GM18520 (cell line): ENCODE measurements at regions not wholly inside any gene's neighbourhood (a gene's known extent, or its start where the extent isn't known, plus 50 kb on each side); places are given as distances from the start of the nearest gene placed in this dataset.
"Not testable (repeated sequence)": the region's sequence is repeated elsewhere in the genome, so short reads cannot be mapped to it uniquely, and the experiment has no call there.

ENCODE experiments used
- ATAC-seq: cut with Tn5 transposase; IDR thresholded peaks from one replicate; pipeline ENCODE4 v1.9.1; 2021; ENCODE audit not compliant: unreplicated experiment

DNA sequence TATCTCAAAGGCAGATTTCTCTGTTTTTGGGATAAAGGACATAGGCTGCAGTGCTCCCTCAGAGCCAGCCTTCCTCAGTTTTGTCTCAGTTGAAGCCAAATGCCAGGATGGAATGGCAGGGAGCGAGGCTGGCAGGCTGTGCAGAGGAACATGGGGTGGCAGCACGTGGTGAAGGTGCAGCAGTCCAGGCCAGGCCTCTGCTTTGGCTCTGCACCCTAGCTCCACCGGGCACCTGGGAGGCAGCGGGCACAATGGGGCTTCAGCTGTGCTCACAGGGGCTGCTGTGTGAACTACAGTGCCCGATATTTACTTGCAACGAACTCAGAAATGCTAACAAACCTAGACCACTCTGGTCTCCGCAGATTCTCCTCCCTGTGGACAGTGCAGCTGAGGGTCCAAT is 319.6 kb downstream of the ZNF326 start:
- ATAC-seq, result no peak

DNA sequence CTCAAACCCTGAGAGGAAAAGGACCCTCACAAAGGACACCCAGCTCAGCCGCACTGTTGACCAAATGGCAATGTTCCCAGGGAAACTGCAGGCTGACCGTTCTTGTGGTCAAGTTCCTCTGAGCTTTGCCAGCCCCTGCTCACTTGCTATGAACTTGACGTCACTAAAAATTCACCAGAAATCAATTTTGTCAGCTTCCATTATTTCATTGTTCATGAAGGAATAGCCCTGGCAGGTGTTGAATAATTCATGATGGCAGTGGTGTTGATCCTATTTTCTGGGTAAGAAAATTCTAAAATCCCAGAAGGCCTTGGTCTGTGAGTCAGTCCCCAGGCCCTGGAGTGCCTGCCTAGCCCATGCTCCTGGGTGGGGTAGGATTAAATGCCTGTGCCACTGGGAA is 318.9 kb downstream of the ZNF326 start:
- ATAC-seq, result no peak

DNA sequence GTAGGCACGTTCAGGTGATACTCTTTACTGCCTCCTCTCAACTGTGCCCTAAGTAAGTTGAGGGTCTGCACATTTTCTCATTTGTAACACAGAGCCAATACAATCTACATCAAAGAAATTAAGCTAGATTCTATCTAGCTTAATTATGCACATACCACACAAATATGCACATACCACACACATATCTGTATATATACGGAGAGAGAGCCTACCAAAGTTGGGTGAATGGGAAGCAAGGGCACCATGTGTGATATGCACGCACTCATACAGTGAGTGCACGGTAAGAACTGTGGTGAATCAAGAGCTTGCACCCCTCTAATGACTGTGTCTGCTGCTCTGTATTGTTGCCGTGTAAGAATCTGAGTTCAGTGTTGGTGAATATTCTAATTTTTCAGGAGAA is 314.9 kb downstream of the ZNF326 start:
- no peak for ATAC-seq

DNA sequence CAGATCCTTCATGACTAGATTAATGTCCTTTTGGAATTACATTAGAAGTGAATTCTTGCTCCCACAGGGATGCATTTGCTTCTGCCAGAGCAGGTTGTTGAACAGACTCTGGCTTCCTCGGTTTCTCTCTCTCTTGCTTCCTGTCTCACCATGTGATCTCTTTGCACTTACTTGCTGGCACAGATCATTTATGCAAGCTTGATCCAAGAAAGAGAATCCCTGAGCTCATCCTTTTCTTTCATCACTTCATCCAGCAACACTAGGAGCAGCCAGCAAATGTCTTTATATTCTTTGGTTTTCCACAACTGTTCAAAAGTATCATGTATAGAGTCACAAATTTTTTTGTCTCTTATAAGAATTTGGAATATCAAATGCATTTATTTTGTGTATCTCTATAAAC is 313.5 kb downstream of the ZNF326 start:
- ATAC-seq, result no peak

DNA sequence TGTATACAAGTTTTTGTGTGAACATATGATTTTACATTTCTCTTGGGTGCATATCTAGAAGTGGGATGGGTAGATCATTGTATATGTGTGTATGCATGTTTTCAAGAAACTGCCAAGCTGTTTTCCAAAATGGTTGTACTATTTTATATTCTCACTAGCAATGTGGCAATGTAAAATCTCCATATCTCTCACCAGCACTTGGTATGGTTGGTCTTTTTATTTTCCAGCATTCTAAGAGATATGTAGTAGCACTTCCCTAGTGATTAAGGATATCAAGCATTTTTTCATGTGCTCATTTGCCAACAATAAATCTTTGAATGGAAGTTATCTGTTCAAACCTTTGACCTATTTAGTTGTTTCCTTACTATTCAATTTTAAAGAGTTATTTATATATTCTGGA is 310.7 kb downstream of the ZNF326 start:
- no peak for ATAC-seq

DNA sequence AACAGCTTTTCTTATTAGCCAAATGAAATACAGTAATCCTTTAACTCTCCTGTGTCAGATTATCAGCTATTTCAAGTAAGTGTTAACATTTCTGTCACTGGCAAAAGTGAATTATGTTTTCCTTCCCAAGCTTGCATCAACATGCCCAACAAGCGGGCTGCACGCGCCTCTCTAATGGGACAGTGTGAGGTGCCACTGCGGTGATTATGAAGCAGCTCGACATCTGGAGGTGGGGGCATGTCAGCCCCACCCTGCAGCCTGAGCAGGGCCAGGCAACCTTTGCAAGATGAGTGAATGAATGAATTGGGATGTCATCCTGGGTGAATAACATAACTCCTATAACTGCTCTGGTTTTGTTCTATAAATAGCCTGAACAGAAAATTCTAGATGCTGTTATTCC is 301.4 kb downstream of the ZNF326 start:
- no peak for ATAC-seq

DNA sequence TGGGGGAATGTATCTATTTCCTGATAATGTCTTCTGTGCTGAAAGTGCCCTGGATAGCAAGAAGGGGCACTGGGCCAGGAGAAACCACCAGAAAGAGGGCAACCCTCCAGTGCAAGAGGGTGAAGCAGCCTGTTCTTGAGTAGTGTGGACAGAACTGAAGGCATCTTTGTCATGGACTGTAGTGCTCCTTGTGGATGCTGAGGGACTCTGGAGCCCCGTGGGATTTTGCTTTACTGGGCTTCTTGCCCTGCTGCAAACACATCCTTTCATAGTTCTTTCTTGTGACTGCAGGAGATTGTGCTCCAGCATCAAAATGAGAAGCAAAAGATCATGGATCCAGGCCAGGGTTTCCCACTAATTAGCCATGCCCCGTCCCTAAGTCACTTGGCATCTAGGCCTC is 300.6 kb downstream of the ZNF326 start:
- ATAC-seq, result no peak

DNA sequence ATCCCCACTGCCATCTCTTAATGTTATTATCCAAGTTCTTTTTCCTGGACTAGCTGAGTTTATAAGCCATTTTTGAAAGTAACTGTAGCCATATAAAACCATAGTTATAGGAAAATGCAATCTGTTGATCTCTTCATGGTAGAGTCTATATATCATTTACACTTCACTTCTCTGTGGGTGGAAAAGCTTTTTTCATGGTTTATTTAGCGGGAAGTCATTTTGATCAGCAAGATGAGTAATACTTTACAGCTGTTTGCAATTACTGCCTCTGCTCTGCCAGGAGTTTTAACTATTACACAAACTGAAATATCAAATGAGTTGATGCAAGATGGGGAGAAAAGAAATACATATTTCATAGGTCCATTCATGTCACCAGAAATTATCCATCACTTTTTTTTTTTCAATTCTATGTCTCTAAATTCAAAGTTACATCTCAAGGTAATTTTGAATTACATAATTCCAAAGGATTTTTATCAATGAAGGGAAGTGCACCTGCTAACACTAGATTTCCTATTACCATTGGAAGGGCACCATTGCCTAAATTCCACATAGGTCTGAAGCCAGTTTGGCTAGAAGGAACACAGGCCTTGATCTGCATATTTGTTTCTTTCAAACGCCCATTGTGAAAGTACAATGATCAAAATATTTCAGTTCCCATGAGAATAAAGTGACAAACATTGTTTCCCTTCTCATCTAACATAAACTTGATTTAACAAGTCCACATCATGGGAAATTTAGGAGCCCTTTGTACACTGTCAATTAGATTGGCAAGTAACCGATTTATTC is 296.7 kb downstream of the ZNF326 start:
- ATAC-seq, result no peak

DNA sequence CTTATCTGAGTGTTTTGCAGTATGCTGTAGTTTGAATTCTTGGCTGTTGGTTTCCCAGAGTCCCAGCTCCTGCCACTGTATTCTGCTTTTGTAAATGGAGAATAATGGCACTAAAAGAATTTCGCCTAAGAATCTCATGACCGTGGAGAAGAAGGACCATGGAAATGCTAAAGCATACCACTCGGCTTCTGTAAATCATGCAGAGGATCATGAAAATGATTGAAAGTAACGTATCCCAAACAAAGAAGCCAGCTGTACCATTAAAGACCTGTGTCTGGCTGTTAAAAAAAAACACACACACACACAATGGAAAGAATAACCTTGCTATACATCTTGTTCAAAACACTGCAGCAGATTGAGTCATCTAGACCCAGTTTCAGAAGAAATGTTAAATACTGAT is 287.9 kb downstream of the ZNF326 start:
- no peak for ATAC-seq

DNA sequence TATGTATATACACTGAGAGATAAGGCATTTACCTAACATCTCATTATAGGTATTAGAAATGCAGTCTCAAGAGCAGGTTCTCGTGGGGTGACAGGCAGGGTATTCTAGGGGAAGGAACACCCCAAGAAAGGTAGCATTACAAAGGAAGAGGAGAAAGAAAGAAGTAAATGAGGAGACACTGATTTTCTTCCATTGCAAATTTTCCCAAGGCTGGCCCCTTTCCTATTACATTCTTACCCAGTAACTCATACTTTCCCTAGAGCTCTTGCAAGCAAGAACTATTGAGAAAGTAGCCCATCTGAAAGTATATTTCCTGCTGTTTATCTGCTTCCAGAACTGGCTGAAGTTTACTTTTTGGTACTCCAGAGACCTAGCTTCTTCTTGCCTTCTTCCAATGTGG is 287.0 kb downstream of the ZNF326 start:
- ATAC-seq, result not testable (repeated sequence)

DNA sequence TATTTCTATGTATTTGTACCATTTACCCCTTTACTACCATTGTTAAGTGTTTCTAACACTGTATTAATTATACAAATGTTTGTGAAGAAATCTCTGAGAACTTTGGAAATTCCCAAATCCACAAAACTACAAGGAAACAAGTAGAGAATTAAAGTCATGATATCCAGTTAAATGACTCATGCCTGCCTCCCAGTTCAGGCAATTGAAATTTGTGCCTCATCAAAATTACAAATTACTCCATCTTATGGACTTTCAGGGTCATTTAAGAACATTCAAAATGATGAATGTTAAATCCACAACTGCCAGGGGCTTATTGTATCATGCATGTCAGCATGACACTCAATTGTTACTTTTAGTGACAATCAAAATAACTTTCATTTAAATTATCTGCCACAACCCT is 282.4 kb downstream of the ZNF326 start:
- ATAC-seq, result no peak

DNA sequence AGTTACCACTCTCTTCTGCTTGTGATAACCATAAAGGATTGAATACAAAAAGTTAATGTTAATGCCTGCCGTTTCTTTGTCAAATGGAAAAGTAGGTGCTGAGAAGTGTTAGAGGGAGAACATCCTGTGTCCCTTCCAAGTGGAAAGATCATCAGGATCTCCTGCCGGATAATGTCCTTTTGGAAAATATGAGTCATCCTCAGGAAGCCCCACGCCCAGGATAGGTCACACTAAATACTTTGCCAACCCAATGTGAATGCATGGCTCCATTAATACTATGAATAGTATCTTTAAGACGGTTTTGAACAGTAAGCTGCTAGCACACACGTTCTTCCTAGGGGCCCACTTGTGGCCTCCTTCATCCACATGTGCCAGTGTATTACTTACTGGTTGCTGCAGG is 279.5 kb downstream of the ZNF326 start:
- ATAC-seq, result no peak

DNA sequence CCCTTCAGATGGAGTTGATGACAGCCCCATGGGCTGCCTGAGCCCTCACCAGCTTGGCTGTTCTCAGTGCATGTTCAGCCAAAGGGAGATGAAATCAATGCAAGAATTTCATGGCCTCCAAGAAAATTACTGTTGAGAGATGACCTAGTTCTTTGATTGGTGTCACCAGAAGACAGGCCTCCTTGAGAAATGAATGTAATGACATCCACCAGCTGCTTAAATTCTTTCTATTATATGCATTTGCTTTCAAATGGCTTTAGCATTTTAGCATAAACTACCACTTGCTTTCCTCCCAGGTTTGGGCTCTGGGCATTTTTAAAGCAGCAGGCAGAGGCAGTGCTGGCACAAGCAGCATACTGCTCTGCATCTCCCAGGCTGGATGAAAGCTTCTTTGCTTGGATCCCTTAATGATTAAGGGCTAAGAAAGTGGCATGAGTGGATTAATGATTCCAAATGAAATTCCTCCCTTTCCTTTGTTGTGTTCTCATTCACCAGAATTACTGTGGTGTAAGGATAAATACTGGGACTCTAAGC is 278.4 kb downstream of the ZNF326 start:
- ATAC-seq, result no peak

DNA sequence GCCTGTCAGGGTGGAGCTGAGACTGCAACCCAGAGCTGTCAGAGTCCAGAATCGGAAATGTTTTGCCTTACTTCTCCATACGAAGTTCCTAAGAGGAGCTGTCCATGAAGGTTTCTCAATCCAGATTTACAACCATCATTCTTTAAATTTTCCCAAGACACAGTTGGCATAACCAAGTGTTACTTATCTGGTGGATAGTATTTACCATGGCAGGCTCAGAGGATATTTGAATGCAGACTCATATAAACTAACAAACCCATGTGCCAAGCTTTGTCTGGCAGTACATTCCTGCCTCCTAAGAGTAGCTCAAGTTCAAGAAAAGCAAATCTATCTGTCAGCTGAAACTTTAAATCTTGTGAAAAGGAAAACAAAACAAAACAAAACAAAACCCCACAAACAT is 267.9 kb downstream of the ZNF326 start:
- ATAC-seq, result no peak

DNA sequence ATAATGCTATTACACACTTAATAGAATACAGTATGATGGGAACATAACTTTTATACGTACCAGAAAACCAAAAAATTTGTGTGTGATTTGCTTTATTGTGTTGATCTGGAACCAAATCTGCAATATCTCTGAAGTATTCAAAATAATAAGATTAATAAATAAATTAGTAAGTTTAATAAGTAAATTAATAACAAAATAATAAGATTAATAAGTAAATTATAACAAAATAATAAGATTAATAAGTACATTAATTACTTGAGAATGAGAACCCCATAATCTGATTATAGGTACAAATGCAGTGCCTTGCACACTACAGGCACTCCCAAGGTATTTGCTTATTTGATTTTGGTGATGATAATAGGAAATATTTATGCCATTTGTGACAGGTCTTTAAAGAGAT is 267.4 kb downstream of the ZNF326 start:
- ATAC-seq, result no peak

DNA sequence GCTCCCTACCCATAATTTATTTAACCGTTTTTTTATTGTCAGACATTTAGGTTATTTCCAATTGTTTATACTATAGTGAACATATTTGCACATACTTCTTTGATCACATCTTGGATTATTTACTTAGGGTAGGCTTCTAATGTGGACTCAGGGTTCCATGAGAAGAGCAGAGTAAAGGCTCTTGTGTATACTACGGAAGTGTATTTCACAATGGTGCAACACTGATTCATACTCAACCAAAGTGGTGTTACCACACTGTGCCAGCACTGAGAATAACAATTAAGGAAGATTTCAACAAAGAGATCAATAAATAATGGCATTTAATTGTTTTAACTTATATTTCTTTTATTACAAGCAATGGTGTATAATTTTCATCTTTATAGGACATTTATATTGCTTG is 251.2 kb downstream of the ZNF326 start:
- no peak for ATAC-seq

DNA sequence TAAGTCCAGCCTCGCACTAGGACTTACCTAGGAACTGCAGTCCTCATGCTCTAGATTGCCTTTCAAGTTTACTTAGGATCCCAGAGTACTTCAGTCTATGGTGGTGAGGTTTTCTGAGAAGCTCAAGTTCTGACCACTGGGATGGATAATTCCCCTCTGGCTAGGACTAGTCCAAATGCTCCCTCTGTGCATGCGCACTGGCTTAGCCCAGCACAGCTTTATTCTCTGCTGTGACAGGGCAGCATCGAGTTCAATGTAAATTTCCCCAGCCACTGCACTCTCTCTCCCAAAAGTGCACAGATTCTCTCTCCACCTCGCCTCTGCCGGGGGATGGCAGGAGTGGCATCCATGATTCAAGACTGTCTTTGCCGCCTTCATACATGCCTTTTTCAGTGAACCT is 241.6 kb downstream of the ZNF326 start:
- no peak for ATAC-seq

DNA sequence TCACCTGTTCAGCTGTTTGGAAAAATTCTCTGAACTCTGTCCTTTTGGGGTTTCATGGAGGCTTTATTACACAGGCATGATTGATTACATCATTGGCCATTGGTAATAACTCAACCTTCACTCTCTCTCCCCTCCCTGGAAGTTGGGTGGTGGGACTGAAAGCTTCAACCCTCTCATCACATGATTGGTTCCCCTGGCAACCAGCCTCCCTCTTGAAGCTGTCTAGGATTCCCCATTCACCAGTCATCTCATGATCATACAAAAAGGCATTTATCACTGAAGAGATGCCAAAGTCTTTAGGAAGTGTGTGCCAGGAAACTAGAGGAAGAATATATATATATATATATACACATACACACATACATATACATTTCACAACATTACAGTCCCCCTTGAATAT is 228.5 kb downstream of the ZNF326 start:
- no peak for ATAC-seq

DNA sequence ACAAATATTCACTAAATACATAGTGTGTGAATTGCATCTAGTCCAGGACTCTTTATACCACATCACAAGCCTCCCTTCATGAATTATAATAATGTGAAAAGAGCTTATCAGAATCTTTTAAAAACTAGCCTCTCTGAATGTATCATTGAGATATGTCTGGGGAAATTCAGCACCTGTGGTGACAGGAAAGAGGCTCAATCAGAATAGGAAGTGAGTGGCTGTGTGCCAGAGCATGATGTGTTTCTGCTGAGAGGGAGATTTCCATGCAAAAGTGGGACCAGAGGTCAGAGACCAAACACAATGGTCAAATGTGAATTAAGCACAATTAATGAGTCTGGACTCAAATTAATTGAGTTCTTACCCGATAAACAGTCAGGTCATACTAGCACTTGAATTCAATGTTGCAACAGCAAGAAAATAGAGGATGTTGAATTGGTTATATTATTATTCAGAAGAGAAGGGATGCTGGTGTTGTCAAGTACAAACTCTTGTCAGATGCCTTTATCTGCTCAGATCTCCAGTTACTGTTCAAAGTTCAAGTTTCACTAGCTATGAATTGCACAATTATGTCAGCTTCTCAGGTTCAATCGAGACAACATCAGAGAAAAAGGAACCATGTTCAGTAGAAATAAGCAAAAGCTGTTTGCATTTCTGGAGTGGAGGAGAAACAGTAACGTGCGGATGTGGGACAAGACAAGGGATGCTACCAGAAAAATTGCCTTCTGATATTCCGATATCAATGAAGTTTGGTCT is 226.2 kb downstream of the ZNF326 start:
- no peak for ATAC-seq

DNA sequence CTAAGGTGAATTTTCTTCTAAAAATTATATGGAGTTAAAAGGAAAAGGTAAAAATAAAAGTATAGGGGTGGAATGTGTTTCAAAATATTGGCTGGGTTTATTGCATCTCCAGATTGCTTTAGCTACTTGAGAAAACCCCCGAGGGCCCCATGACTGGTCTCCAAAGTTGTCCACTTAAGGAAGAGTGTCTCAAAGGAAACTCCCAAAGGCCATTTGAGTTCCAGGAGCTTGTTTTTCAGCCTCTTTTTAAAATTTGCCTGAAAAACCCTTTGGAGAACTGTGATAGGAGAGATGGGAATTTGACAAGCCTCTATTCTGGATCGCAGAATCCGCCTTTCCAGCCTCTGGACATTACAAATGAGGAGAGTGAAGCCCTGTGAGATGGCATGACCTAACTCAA is 225.6 kb downstream of the ZNF326 start:
- no peak for ATAC-seq

DNA sequence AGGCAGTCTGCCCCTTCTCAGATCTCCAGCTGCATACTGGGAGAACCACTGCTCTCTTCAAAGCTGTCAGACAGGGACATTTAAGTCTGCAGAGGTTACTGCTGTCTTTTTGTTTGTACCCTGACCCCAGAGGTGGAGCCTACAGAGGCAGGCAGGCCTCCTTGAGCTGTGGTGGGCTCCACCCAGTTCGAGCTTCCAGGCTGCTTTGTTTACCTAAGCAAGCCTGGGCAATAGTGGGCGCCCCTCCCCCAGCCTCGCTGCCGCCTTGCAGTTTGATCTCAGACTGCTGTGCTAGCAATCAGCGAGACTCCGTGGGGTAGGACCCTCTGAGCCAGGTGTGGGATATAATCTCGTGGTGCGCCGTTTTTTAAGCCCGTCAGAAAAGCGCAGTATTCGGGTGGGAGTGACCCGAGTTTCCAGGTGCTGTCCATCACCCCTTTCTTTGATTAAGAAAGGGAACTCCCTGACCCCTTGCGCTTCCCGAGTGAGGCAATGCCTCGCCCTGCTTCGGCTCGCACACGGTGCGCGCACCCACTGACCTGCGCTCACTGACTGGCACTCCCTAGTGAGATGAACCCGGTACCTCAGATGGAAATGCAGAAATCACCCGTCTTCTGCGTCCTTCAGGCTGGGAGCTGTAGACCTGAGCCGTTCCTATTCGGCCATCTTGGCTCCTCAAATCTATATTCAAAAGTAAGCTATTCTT is 224.4 kb downstream of the ZNF326 start:
- ATAC-seq, result not testable (repeated sequence)
